T-cell (primary cell): ENCODE measurements at regions not wholly inside any gene's neighbourhood (a gene's known extent, or its start where the extent isn't known, plus 50 kb on each side); places are given as distances from the start of the nearest gene placed in this dataset.

Source experiments
- ATAC-seq, 4 experiments: fragments of 200-7000 bp in 3 of 4; fragments of 150-1000 bp in 1 of 4; cut with Tn5 transposase; replicated peaks in 1 of 4; 1 replicate in 3 of 4; 2 replicates in 1 of 4; pipeline ENCODE4 v1.10.0; 2021; ENCODE audit warnings: moderate library complexity in 3 of 4, mild to moderate bottlenecking in 2 of 4, moderate number of reproducible peaks in 1 of 4
- CTCF ChIA-PET, 2 donors: fragments of 300-600 bp; sonication (Branson Sonifier 250); formaldehyde crosslinking; loops; one replicate each; lab custom pipeline; 2022; ENCODE audit warnings: antibody characterized with exemption in 2 of 2; lab: Charles Lee
- POLR2A ChIA-PET, 2 donors: fragments of 300-600 bp; sonication (Branson Sonifier 250); formaldehyde crosslinking; loops; one replicate each; lab custom pipeline; 2022; ENCODE audit warnings: antibody characterized with exemption in 2 of 2; lab: Charles Lee
- DNase-seq, 35 experiments: peaks; one replicate each; pipeline versions ENCODE4 v3.0.0 to v3.0.0-alpha.2; 2013 to 2023
- H3K27ac ChIP-seq: one replicate; pipeline ENCODE4 v1.5.1; 2013; ENCODE audit warnings: low read length
- H3K27me3 ChIP-seq, 2 experiments: replicated peaks in 1 of 2; 1 replicate in 1 of 2; 2 replicates in 1 of 2; pipeline versions ENCODE4 v1.6.1 to v1.7.0; 2013; ENCODE audit warnings: low read length in 1 of 2, mixed read lengths in 1 of 2; ENCODE audit not compliant: control insufficient read depth in 2 of 2, insufficient read depth in 2 of 2; ENCODE audit errors: extremely low read depth in 1 of 2
- H3K36me3 ChIP-seq, 2 donors: 1 replicate in 1 of 2; 2 replicates in 1 of 2; pipeline versions ENCODE4 v1.6.1 to v1.7.0; 2013; ENCODE audit warnings: low read length in 1 of 2; ENCODE audit not compliant: control insufficient read depth in 2 of 2, insufficient read depth in 1 of 2; ENCODE audit errors: extremely low read depth in 1 of 2
- H3K4me1 ChIP-seq, 2 experiments: 1 replicate in 1 of 2; 2 replicates in 1 of 2; pipeline versions ENCODE4 v1.6.1 to v1.7.0; 2013; ENCODE audit warnings: low read length in 2 of 2, mixed read lengths in 1 of 2; ENCODE audit not compliant: insufficient read depth in 2 of 2, control insufficient read depth in 1 of 2; ENCODE audit errors: extremely low read depth in 1 of 2
- H3K4me3 ChIP-seq, 2 donors: 1 replicate in 1 of 2; 2 replicates in 1 of 2; pipeline versions ENCODE4 v1.5.1 to v1.7.0; 2013; ENCODE audit warnings: mild to moderate bottlenecking in 2 of 2, low read length in 1 of 2, moderate library complexity in 1 of 2; ENCODE audit not compliant: control insufficient read depth in 1 of 2; ENCODE audit errors: extremely low read depth in 1 of 2
- H3K9me3 ChIP-seq: 2 replicates; pipeline ENCODE4 v1.7.0; 2013
- H3K27ac Mint-ChIP-seq, 2 donors: one replicate each; pipeline ENCODE4 v1.8.0; 2020 to 2021; ENCODE audit warnings: mild to moderate bottlenecking in 2 of 2, mixed read lengths in 2 of 2
- H3K27me3 Mint-ChIP-seq, 2 donors: one replicate each; pipeline ENCODE4 v1.8.0; 2021 to 2022; ENCODE audit warnings: mixed read lengths in 2 of 2
- H3K36me3 Mint-ChIP-seq: one replicate; pipeline ENCODE4 v1.8.0; 2021; ENCODE audit warnings: mixed read lengths
- H3K4me1 Mint-ChIP-seq, 3 donors: one replicate each; pipeline ENCODE4 v1.8.0; 2020 to 2022; ENCODE audit warnings: mixed read lengths in 3 of 3, mild to moderate bottlenecking in 1 of 3
- H3K4me3 Mint-ChIP-seq, 3 donors: one replicate each; pipeline ENCODE4 v1.8.0; 2020 to 2022; ENCODE audit warnings: mild to moderate bottlenecking in 3 of 3, mixed read lengths in 3 of 3, moderate library complexity in 3 of 3
- H3K9me3 Mint-ChIP-seq, 3 donors: one replicate each; pipeline ENCODE4 v1.8.0; 2020 to 2022; ENCODE audit warnings: mixed read lengths in 3 of 3
- WGBS: methylation state at CpG from one replicate; pipeline ENCODE4 v1.1.5; 2013; ENCODE audit warnings: missing lambda C conversion rate; ENCODE audit not compliant: insufficient coverage; 5-methylcytosine and 5-hydroxymethylcytosine counted together

GRCh38 chr13:107563099-107563925 lies 652.0 kb downstream of the LIG4 start:
- DNase-seq (no peak), ATAC-seq (no peak)
- H3K36me3 Mint-ChIP-seq = no peaks in the 10 kb centered on the region
- Histone ChIP-seq H3K27me3 (no peaks in the 10 kb centered on the region), H3K4me1 (no peaks in the 10 kb centered on the region), H3K9me3 (no peaks in the 10 kb centered on the region), H3K36me3 (no peaks in the 10 kb centered on the region), H3K27ac (no peak overlapping the region), H3K4me3 (no peak overlapping the region)
- H3K9me3 Mint-ChIP-seq = peaks cover 4 to 5% (median 4%) of the 10 kb centered on the region in 3 donors
- CTCF ChIA-PET = no interaction called here
- 50% methylated on average over 2 of the region's 7 CpGs for WGBS
- H3K27ac Mint-ChIP-seq = no peak overlapping the region
- no peak overlapping the region for H3K4me3 Mint-ChIP-seq
- POLR2A ChIA-PET = no interaction called here
- no peaks in the 10 kb centered on the region for H3K4me1 Mint-ChIP-seq
- H3K27me3 Mint-ChIP-seq = no peaks in the 10 kb centered on the region

- H3K27ac ChIP-seq = no peak overlapping the region
- Mint-ChIP-seq H3K9me3 (peaks cover 2 to 5% (median 4%) of the 10 kb centered on the region in 3 donors), H3K4me3 (no peak overlapping the region), H3K27me3 (no peaks in the 10 kb centered on the region), H3K36me3 (no peaks in the 10 kb centered on the region), H3K27ac (no peak overlapping the region), H3K4me1 (no peaks in the 10 kb centered on the region)
- no peaks in the 10 kb centered on the region for H3K36me3 ChIP-seq
- no peak overlapping the region for H3K4me3 ChIP-seq
- ChIA-PET CTCF (no interaction called here), POLR2A (no interaction called here)
- DNase-seq = no peak
- ATAC-seq = no peak
- WGBS = no CpG with 5 or more reads among the region's 5 CpGs
- H3K9me3 ChIP-seq = no peaks in the 10 kb centered on the region
- no peaks in the 10 kb centered on the region for H3K4me1 ChIP-seq
- H3K27me3 ChIP-seq = no peaks in the 10 kb centered on the region
Observed at GRCh38 chr13:107562203-107562602, 653.1 kb downstream of the LIG4 start.

GRCh38 chr13:107554460-107554859 lies 660.9 kb downstream of the LIG4 start:
- ChIA-PET CTCF (no interaction called here), POLR2A (no interaction called here)
- WGBS = 28% methylated on average over 2 of the region's 5 CpGs
- Histone ChIP-seq H3K36me3 (no peaks in the 10 kb centered on the region), H3K4me3 (no peak overlapping the region), H3K4me1 (no peaks in the 10 kb centered on the region), H3K27me3 (no peaks in the 10 kb centered on the region), H3K9me3 (no peaks in the 10 kb centered on the region), H3K27ac (no peak overlapping the region)
- Mint-ChIP-seq H3K4me1 (no peaks in the 10 kb centered on the region), H3K36me3 (no peaks in the 10 kb centered on the region), H3K27ac (no peak overlapping the region), H3K4me3 (no peak overlapping the region), H3K27me3 (no peaks in the 10 kb centered on the region), H3K9me3 (peaks cover 0 to 9% (median 0%) of the 10 kb centered on the region in 3 donors)
- DNase-seq (no peak), ATAC-seq (no peak)

GRCh38 chr13:107553838-107554237 lies 661.5 kb downstream of the LIG4 start:
- no peaks in the 10 kb centered on the region for H3K4me1 Mint-ChIP-seq
- Histone ChIP-seq H3K36me3 (no peaks in the 10 kb centered on the region), H3K9me3 (no peaks in the 10 kb centered on the region), H3K27me3 (no peaks in the 10 kb centered on the region), H3K27ac (no peak overlapping the region), H3K4me1 (no peaks in the 10 kb centered on the region), H3K4me3 (no peak overlapping the region)
- H3K36me3 Mint-ChIP-seq = no peaks in the 10 kb centered on the region
- ChIA-PET POLR2A (no interaction called here), CTCF (no interaction called here)
- no peak for DNase-seq
- no peak overlapping the region for H3K27ac Mint-ChIP-seq
- H3K9me3 Mint-ChIP-seq = peaks cover 0 to 9% (median 0%) of the 10 kb centered on the region in 3 donors
- ATAC-seq = no peak
- no peaks in the 10 kb centered on the region for H3K27me3 Mint-ChIP-seq
- 87% methylated on average over 4 of the region's 7 CpGs for WGBS
- H3K4me3 Mint-ChIP-seq = no peak overlapping the region

- no peaks in the 10 kb centered on the region for H3K36me3 Mint-ChIP-seq
- WGBS = no CpG with 5 or more reads among the region's 2 CpGs
- no peak overlapping the region for H3K27ac Mint-ChIP-seq
- H3K4me3 ChIP-seq = no peak overlapping the region
- ChIA-PET POLR2A (interaction anchor here in 1 of 2 donors (0.6 kb wide), 1 partner anchor 1983 kb away, joined by 4 read pairs; no protein-coding TSS in a partner anchor), CTCF (no interaction called here)
- H3K4me3 Mint-ChIP-seq = no peak overlapping the region
- peaks cover 0 to 6% (median 0%) of the 10 kb centered on the region in 3 donors for H3K9me3 Mint-ChIP-seq
- H3K27ac ChIP-seq = no peak overlapping the region
- no peaks in the 10 kb centered on the region for H3K36me3 ChIP-seq
- no peaks in the 10 kb centered on the region for H3K27me3 ChIP-seq
- no peaks in the 10 kb centered on the region for H3K4me1 Mint-ChIP-seq
- ATAC-seq (no peak), DNase-seq (no peak)
- H3K27me3 Mint-ChIP-seq = no peaks in the 10 kb centered on the region
- no peaks in the 10 kb centered on the region for H3K4me1 ChIP-seq
- no peaks in the 10 kb centered on the region for H3K9me3 ChIP-seq
Observed at GRCh38 chr13:107551521-107551920, 663.8 kb downstream of the LIG4 start.

GRCh38 chr13:107548338-107548737 lies 667.0 kb downstream of the LIG4 start:
- no CpG with 5 or more reads among the region's 1 CpG for WGBS

More at GRCh38 chr13:107548338-107548737, 667.0 kb downstream of the LIG4 start:
- Mint-ChIP-seq H3K9me3 (peaks cover 2 to 8% (median 4%) of the 10 kb centered on the region in 3 donors), H3K4me1 (no peaks in the 10 kb centered on the region), H3K27me3 (no peaks in the 10 kb centered on the region), H3K27ac (no peak overlapping the region), H3K4me3 (no peak overlapping the region), H3K36me3 (no peaks in the 10 kb centered on the region)
- ChIA-PET CTCF (no interaction called here), POLR2A (no interaction called here)
- ATAC-seq (no peak), DNase-seq (no peak)
- Histone ChIP-seq H3K27ac (no peak overlapping the region), H3K9me3 (no peaks in the 10 kb centered on the region), H3K4me3 (no peak overlapping the region), H3K27me3 (no peaks in the 10 kb centered on the region), H3K36me3 (no peaks in the 10 kb centered on the region), H3K4me1 (no peaks in the 10 kb centered on the region)
